ENCODE measurements at regions not wholly inside any gene's neighbourhood (a gene's known extent, or its start where the extent isn't known, plus 50 kb on each side); places are given as distances from the start of the nearest gene placed in this dataset.
"Not testable (repeated sequence)": the region's sequence is repeated elsewhere in the genome, so short reads cannot be mapped to it uniquely, and the experiment has no call there.

DNA sequence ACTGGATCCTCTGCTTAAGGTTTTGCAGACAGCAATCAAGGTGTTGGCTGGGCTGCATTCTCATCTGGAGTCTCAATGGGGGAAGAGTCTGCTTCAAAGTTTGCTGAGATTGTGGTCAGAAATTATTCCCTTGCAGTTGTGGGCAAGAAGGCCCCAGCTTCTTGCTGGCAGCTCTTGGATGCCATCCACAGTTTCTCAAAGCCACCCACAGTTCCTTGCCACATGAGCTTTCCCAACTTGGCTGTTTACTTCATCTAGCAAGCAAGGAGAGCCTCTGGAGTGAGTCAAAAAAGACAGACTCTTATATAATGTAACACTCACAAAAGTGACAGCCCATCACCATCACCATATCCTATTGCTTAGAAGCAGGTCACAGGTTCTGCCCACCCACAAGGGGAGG, 62.1 kb upstream of the ABHD2 start:
- DNase-seq = no peak

- DNase-seq = no peak
Measured at GRCh38 chr15:89028036-89028435, 60.2 kb upstream of the ABHD2 start.

DNA sequence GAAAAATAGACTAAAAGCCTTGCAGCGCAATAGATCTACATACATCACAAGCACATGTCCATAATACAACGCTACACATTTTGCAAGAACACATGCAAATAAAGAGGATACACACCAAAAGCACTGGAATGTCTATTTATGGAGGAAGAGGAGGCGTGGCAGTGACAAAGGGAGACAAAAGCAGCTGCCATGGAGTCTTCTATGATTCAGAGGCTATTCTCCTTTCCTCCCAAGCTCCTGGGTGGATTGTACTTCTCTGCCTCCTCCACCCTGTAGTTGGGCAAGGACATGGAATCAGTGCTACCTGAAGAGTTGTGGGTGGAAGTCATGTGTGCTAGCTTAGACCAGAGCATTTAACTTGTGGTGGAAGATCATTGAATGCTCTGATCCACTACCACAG, 57.9 kb upstream of the ABHD2 start:
- DNase-seq = no peak

GRCh38 chr15:89031637-89032285, 56.5 kb upstream of the ABHD2 start:
- DNase-seq = not testable (repeated sequence)

GRCh38 chr15:89034305-89034704, 54.0 kb upstream of the ABHD2 start:
- DNase-seq = no peak

DNA sequence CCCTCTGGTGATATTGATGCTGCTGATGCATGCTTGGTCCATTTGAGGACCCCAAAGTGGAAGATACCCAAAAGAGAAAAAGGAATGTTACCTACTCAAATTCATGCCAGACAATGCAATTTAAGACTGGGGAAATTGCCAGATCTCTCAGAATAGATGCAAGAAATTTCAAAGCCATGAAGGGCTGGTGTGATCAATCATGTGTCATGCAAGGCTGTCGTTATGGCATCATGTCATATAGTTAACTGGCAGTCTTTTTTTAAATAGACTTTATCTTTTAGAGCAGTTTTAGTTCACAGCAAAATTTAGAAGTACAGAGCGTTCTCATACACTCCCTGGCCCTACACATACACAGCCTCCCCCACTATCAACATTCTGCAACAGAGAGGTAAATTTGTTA, 53.1 kb upstream of the ABHD2 start:
- DNase-seq = no peak

- DNase-seq = no peak
Measured at GRCh38 chr15:89035658-89036057, 52.6 kb upstream of the ABHD2 start.

DNA sequence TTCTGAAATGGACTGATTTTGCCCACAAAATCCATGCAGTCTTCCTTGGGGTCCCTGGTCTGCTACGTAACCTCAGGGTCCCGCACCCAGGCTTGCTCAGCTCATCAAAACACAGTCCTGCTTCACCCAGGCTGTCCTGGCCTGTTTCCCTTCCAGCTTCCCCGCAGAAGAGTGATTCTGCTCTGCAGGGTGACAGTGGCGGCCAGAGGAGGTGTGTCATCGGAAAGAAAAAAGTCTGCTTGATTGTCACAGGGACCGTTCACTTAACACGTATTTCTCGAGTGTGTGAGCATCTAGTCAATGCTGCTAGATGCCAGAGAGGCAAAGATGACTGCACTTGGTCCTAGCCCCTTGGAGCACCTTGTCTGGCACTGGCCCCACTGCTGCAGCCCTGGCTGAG, 50.1 kb upstream of the ABHD2 start:
- DNase-seq = no peak
